GM13976 (cell line): ENCODE measurements at regions not wholly inside any gene's neighbourhood (a gene's known extent, or its start where the extent isn't known, plus 50 kb on each side); places are given as distances from the start of the nearest gene placed in this dataset.

Experiments used
- DNase-seq: peaks from one replicate; pipeline ENCODE4 v3.0.0; 2012; ENCODE audit warnings: low spot score
- CTCF ChIP-seq: IDR thresholded peaks from 2 replicates; pipeline ENCODE4 v1.5.1; 2012; ENCODE audit warnings: borderline replicate concordance, mild to moderate bottlenecking; ENCODE audit not compliant: insufficient read depth; ENCODE audit errors: extremely low read depth, missing control alignments, control extremely low read depth
- in situ Hi-C: fragments of 300-500 bp; cut with MboI; formaldehyde crosslinking; loops from one replicate; pipeline ENCODE4 v1.12.0; 2022; ENCODE audit warnings: low sequenced_read_pairs, mixed read lengths, inconsistent platforms; ENCODE audit not compliant: unreplicated experiment

- no peak for DNase-seq
- in situ Hi-C loops = no loop called here
- no peak for TF ChIP-seq CTCF
Measured at GRCh38 chr3:117350371-117350770, 640.8 kb downstream of the TUSC7 start.

DNA sequence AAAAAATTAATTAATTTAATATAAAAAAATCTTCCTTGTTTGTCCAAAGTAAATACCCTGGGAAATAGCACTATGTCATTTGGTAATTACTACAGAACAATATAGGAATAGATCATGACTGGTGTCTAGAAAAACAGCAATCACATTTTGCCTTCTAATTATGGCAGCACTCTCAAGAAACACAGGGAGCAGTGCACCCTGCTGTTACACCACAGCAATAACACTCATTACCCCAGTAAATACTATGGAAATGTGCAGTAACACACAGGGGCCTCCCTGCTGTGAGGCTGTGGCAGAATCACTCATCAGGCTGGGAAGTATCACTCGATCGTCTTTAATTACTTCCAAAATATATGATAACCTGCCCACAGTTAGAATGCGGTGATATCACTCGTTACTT, 646.0 kb downstream of the TUSC7 start:
- in situ Hi-C loops = no loop called here
- peak; percentile 9 for DNase-seq
- peak; percentile 16 for TF ChIP-seq CTCF

DNA sequence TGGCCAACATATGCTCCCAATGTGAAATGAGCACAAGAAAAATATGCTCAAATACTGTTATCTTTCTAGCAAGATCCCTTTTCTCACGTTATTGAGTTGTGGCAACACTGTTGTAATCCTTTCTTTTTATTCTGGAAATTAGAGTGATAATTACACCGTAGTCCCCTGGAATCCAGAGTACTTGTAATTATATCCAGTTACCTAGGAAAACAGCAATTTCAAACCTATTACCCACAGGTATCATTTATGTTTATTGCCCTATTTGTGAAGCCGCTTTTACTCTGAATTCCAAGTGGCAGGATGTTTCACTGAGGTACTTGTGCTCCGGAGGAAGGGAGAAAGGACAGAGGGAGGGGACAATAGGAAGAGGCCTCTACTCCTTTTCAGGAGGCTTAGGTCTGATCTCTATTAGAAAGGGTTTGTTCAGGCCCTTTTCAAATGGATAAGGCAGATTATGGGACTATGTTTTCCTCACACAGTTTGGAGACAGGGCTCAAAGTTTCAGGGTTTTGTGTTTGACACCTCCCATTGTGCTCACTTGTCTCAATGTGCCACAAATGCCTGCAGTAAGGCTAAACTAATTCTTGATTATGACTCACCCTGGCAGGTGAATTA, 646.6 kb downstream of the TUSC7 start:
- DNase-seq = no peak
- in situ Hi-C loops = no loop called here
- TF ChIP-seq CTCF = no peak

- TF ChIP-seq CTCF = no peak
- DNase-seq = no peak
- in situ Hi-C loops = no loop called here
Measured at GRCh38 chr3:117358717-117359314, 649.2 kb downstream of the TUSC7 start.

- no peak for DNase-seq
- TF ChIP-seq CTCF = no peak
- in situ Hi-C loops = no loop called here
Measured at GRCh38 chr3:117366574-117366973, 657.0 kb downstream of the TUSC7 start.

DNA sequence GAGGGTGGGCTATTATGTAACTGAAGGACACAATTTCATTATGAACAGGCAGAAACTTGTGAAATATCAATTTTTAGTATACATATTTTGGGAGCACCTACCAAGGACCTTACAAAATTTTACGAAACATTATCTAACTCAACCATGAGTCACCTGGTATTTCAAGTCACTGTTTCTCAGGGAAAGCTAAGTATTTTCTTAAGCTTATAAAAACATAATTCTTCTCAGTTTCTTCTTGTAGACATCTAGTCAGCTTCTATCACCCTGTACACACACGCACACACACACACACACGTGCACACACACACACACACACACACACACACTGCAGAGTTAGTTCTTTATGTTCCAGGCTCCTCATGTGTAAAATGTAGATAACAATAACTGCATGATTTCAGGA, 658.3 kb downstream of the TUSC7 start:
- DNase-seq = no peak
- in situ Hi-C loops = no loop called here
- TF ChIP-seq CTCF = no peak
